HepG2 (cell line): ENCODE measurements at regions not wholly inside any gene's neighbourhood (a gene's known extent, or its start where the extent isn't known, plus 50 kb on each side); places are given as distances from the start of the nearest gene placed in this dataset.

Source experiments
- CTCF ChIP-seq: sonication (generic); formaldehyde crosslinking; IDR thresholded peaks from 2 replicates; pipeline ENCODE4 v1.5.0; 2020; ENCODE audit warnings: mild to moderate bottlenecking, missing genetic modification reagents, moderate library complexity
- POLR2A ChIP-seq, 2 experiments: IDR thresholded peaks; 2 replicates each; pipeline ENCODE4 v1.6.1; 2011; ENCODE audit warnings: low read depth in 2 of 2, low read length in 2 of 2, mild to moderate bottlenecking in 1 of 2, moderate library complexity in 1 of 2; ENCODE audit not compliant: insufficient read depth in 1 of 2
- RAD21 ChIP-seq: fragments of 450-650 bp; formaldehyde crosslinking; IDR thresholded peaks from 2 replicates; pipeline ENCODE4 v1.5.0; 2020; ENCODE audit warnings: mild to moderate bottlenecking
- RERE ChIP-seq: IDR thresholded peaks from 2 replicates; pipeline ENCODE4 v1.6.1; 2016; ENCODE audit warnings: low read depth, missing genetic modification reagents, missing compliant biosample characterization
- SNAI1 ChIP-seq: sonication (generic); formaldehyde crosslinking; IDR thresholded peaks from 2 replicates; pipeline ENCODE4 v1.5.0; 2020; ENCODE audit warnings: mild to moderate bottlenecking, missing genetic modification reagents, borderline replicate concordance
- SNAPC4 ChIP-seq: sonication (generic); formaldehyde crosslinking; IDR thresholded peaks from 2 replicates; pipeline ENCODE4 v1.4.0; 2020; ENCODE audit warnings: mild to moderate bottlenecking, missing genetic modification reagents
- SP2 ChIP-seq: sonication (generic); formaldehyde crosslinking; IDR thresholded peaks from 2 replicates; pipeline ENCODE4 v1.5.1; 2020; ENCODE audit warnings: mild to moderate bottlenecking, missing genetic modification reagents
- SPEN ChIP-seq: sonication (generic); formaldehyde crosslinking; IDR thresholded peaks from 2 replicates; pipeline ENCODE4 v1.5.1; 2020; ENCODE audit warnings: low read depth, mild to moderate bottlenecking, missing genetic modification reagents
- TIGD3 ChIP-seq: sonication (generic); formaldehyde crosslinking; IDR thresholded peaks from 2 replicates; pipeline ENCODE4 v1.5.1; 2020; ENCODE audit warnings: mild to moderate bottlenecking, missing genetic modification reagents, borderline replicate concordance
- ZNF18 ChIP-seq: sonication (generic); formaldehyde crosslinking; IDR thresholded peaks from 2 replicates; pipeline ENCODE4 v1.8.0; 2022; ENCODE audit warnings: mild to moderate bottlenecking, missing genetic modification reagents; ENCODE audit not compliant: insufficient replicate concordance

- TF ChIP-seq SNAPC4 (no peak), RAD21 (CRISPR knock-in tag) (no peak), ZNF18 (CRISPR knock-in tag) (no peak), SPEN (CRISPR knock-in tag) (no peak), SNAI1 (CRISPR knock-in tag) (no peak), TIGD3 (CRISPR knock-in tag) (no peak), POLR2A (IDR thresholded peaks at IDR 0.05; ENCODE audit: insufficient read depth in 1 of 2, low read depth in 2 of 2, low read length in 2 of 2) (no peak), CTCF (no peak), RERE (CRISPR knock-in tag) (no peak), SP2 (CRISPR knock-in tag) (no peak)
These were observed 526.2 kb upstream of the PFKP start for GRCh38 chr10:2541176-2541575.
